Posterior cingulate gyrus (tissue), 11 donors: ENCODE measurements at regions not wholly inside any gene's neighbourhood (a gene's known extent, or its start where the extent isn't known, plus 50 kb on each side); places are given as distances from the start of the nearest gene placed in this dataset.
"Not testable (repeated sequence)": the region's sequence is repeated elsewhere in the genome, so short reads cannot be mapped to it uniquely, and the experiment has no call there.

ENCODE experiments used
- DNase-seq, 10 donors: peaks; one replicate each; pipeline versions ENCODE4 v3.0.0 to v3.0.0-alpha.2; 2020 to 2021; ENCODE audit warnings: mixed read lengths in 3 of 10
- intact Hi-C: fragments of 100-400 bp; cut with DNase I; formaldehyde crosslinking; loops from one replicate; pipeline ENCODE4 v1.15.1; 2023

- intact Hi-C loops, result no loop called here
- DNase-seq, result no peak
Observed at GRCh38 chr3:34102288-34102687, 303.9 kb downstream of the PDCD6IP start.

GRCh38 chr3:34106379-34106778, 307.9 kb downstream of the PDCD6IP start:
- intact Hi-C loops, result no loop called here
- no peak for DNase-seq

- intact Hi-C loops, result no loop called here
- peak in 2 of 10 donors; percentile 14 to 24 for DNase-seq
Observed at GRCh38 chr3:34106879-34107278, 308.4 kb downstream of the PDCD6IP start.

GRCh38 chr3:34107669-34108068, 309.2 kb downstream of the PDCD6IP start:
- DNase-seq, result no peak
- intact Hi-C loops, result no loop called here

GRCh38 chr3:34109021-34109420, 310.6 kb downstream of the PDCD6IP start:
- peak in 1 of 10 donors; percentile 11 for DNase-seq
- intact Hi-C loops, result no loop called here

GRCh38 chr3:34109846-34110245, 311.4 kb downstream of the PDCD6IP start:
- intact Hi-C loops, result no loop called here
- DNase-seq, result no peak

- DNase-seq, result no peak
- intact Hi-C loops, result no loop called here
Observed at GRCh38 chr3:34111361-34111760, 312.9 kb downstream of the PDCD6IP start.

GRCh38 chr3:34112261-34112660, 313.8 kb downstream of the PDCD6IP start:
- DNase-seq, result peak in 1 of 10 donors; percentile 79
- intact Hi-C loops, result not testable (repeated sequence)

GRCh38 chr3:34131091-34131490, 332.7 kb downstream of the PDCD6IP start:
- intact Hi-C loops, result no loop called here
- DNase-seq, result no peak

GRCh38 chr3:34132069-34132692, 333.8 kb downstream of the PDCD6IP start:
- peak in 6 of 10 donors; percentile 17 to 86 (median 59) for DNase-seq
- intact Hi-C loops, result no loop called here

- intact Hi-C loops, result no loop called here
- DNase-seq, result no peak
Observed at GRCh38 chr3:34139566-34139965, 341.1 kb downstream of the PDCD6IP start.

- DNase-seq, result no peak
Observed at GRCh38 chr3:34140616-34141015, 342.2 kb downstream of the PDCD6IP start.

GRCh38 chr3:34141841-34142337, 343.5 kb downstream of the PDCD6IP start:
- intact Hi-C loops, result no loop called here
- DNase-seq, result no peak

More at GRCh38 chr3:34140616-34141015, 342.2 kb downstream of the PDCD6IP start:
- intact Hi-C loops, result no loop called here

- intact Hi-C loops, result no loop called here
- no peak for DNase-seq
Observed at GRCh38 chr3:34145796-34146195, 347.4 kb downstream of the PDCD6IP start.

- DNase-seq, result no peak
- intact Hi-C loops, result no loop called here
Observed at GRCh38 chr3:34146596-34146995, 348.2 kb downstream of the PDCD6IP start.

- DNase-seq, result no peak
- intact Hi-C loops, result no loop called here
Observed at GRCh38 chr3:34150992-34151391, 352.6 kb downstream of the PDCD6IP start.

GRCh38 chr3:34152656-34153055, 354.2 kb downstream of the PDCD6IP start:
- intact Hi-C loops, result no loop called here
- DNase-seq, result no peak

GRCh38 chr3:34155108-34155507, 356.7 kb downstream of the PDCD6IP start:
- intact Hi-C loops, result no loop called here
- DNase-seq, result no peak

GRCh38 chr3:34155666-34156065, 357.2 kb downstream of the PDCD6IP start:
- intact Hi-C loops, result no loop called here

GRCh38 chr3:34157491-34157890, 359.1 kb downstream of the PDCD6IP start:
- DNase-seq, result no peak
- intact Hi-C loops, result no loop called here

More at GRCh38 chr3:34155666-34156065, 357.2 kb downstream of the PDCD6IP start:
- DNase-seq, result no peak

- intact Hi-C loops, result no loop called here
- DNase-seq, result no peak
Observed at GRCh38 chr3:34159613-34160420, 361.4 kb downstream of the PDCD6IP start.

- DNase-seq, intact Hi-C loops: not testable (repeated sequence)
Observed at GRCh38 chr3:34169636-34170035, 371.2 kb downstream of the PDCD6IP start.
